ENCODE measurements at regions not wholly inside any gene's neighbourhood (a gene's known extent, or its start where the extent isn't known, plus 50 kb on each side); places are given as distances from the start of the nearest gene placed in this dataset.
"Not testable (repeated sequence)": the region's sequence is repeated elsewhere in the genome, so short reads cannot be mapped to it uniquely, and the experiment has no call there.

GRCh38 chr20:39725513-39725912, 763.4 kb downstream of the DHX35 start:
- not testable (repeated sequence) for DNase-seq

GRCh38 chr20:39719293-39719692, 757.1 kb downstream of the DHX35 start:
- no peak for DNase-seq

GRCh38 chr20:39717936-39718335, 755.8 kb downstream of the DHX35 start:
- DNase-seq: no peak

- no peak for DNase-seq
These were observed 754.7 kb downstream of the DHX35 start for GRCh38 chr20:39716796-39717341.

- DNase-seq: peak; percentile 20
These were observed 751.1 kb downstream of the DHX35 start for GRCh38 chr20:39713076-39713840.

- no peak for DNase-seq
These were observed 744.1 kb downstream of the DHX35 start for GRCh38 chr20:39706184-39706663.

- DNase-seq: no peak
These were observed 742.9 kb downstream of the DHX35 start for GRCh38 chr20:39705032-39705431.

- DNase-seq: not testable (repeated sequence)
These were observed 741.2 kb downstream of the DHX35 start for GRCh38 chr20:39703357-39703756.

- no peak for DNase-seq
These were observed 740.7 kb downstream of the DHX35 start for GRCh38 chr20:39702701-39703349.

GRCh38 chr20:39700528-39700927, 738.4 kb downstream of the DHX35 start:
- no peak for DNase-seq

- no peak for DNase-seq
These were observed 737.1 kb downstream of the DHX35 start for GRCh38 chr20:39699166-39699725.

GRCh38 chr20:39698752-39699151, 736.6 kb downstream of the DHX35 start:
- no peak for DNase-seq

- DNase-seq: no peak
These were observed 729.2 kb downstream of the DHX35 start for GRCh38 chr20:39691151-39691862.

- no peak for DNase-seq
These were observed 714.8 kb downstream of the DHX35 start for GRCh38 chr20:39676857-39677391.

GRCh38 chr20:39676241-39676640, 714.1 kb downstream of the DHX35 start:
- no peak for DNase-seq

- DNase-seq: no peak
These were observed 712.7 kb downstream of the DHX35 start for GRCh38 chr20:39674842-39675241.

- no peak for DNase-seq
These were observed 708.8 kb downstream of the DHX35 start for GRCh38 chr20:39670988-39671387.

GRCh38 chr20:39669659-39670058, 707.5 kb downstream of the DHX35 start:
- DNase-seq: no peak

GRCh38 chr20:39668038-39668437, 705.9 kb downstream of the DHX35 start:
- no peak for DNase-seq

GRCh38 chr20:39661833-39662232, 699.7 kb downstream of the DHX35 start:
- no peak for DNase-seq

- DNase-seq: no peak
These were observed 698.8 kb downstream of the DHX35 start for GRCh38 chr20:39660965-39661364.

GRCh38 chr20:39660226-39660625, 698.1 kb downstream of the DHX35 start:
- no peak for DNase-seq

Measured in retina (tissue), 1 donor.